ENCODE measurements at regions not wholly inside any gene's neighbourhood (a gene's known extent, or its start where the extent isn't known, plus 50 kb on each side); places are given as distances from the start of the nearest gene placed in this dataset.

DNA sequence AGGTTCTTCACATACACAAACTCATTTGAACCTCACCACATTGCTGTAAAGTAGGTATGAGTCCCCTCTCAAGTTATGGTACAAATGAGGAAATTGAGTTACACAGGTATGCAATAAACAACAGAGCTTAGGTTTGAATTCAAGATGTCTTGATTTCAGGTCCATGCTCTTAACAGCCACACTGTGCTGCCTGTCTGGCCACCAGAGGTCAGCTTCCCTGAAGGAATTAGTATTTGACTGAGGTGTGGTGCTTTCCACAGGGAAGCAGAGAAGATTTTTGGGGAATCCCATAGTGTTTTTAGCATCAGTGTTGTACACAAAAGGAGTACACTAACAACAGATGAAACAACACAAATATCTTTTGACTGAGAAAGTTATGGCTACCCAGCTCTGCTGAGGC lies 94.4 kb upstream of the ITGA1 start:
- TF ChIP-seq, protein P1, sequence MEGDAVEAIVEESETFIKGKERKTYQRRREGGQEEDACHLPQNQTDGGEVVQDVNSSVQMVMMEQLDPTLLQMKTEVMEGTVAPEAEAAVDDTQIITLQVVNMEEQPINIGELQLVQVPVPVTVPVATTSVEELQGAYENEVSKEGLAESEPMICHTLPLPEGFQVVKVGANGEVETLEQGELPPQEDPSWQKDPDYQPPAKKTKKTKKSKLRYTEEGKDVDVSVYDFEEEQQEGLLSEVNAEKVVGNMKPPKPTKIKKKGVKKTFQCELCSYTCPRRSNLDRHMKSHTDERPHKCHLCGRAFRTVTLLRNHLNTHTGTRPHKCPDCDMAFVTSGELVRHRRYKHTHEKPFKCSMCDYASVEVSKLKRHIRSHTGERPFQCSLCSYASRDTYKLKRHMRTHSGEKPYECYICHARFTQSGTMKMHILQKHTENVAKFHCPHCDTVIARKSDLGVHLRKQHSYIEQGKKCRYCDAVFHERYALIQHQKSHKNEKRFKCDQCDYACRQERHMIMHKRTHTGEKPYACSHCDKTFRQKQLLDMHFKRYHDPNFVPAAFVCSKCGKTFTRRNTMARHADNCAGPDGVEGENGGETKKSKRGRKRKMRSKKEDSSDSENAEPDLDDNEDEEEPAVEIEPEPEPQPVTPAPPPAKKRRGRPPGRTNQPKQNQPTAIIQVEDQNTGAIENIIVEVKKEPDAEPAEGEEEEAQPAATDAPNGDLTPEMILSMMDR (IDR thresholded peaks at IDR 0.05; ENCODE audit: poor library complexity) = peak; percentile 51
- no peak for TF ChIP-seq EZH2 (IDR thresholded peaks at IDR 0.05; ENCODE audit: borderline replicate concordance)

All from hepatocyte (in vitro differentiated cells).